HPDE6-E6E7 (cell line): ENCODE measurements at regions not wholly inside any gene's neighbourhood (a gene's known extent, or its start where the extent isn't known, plus 50 kb on each side); places are given as distances from the start of the nearest gene placed in this dataset.

ENCODE experiments used
- DNase-seq: peaks from one replicate; pipeline ENCODE4 v3.0.0; 2011; ENCODE audit warnings: missing footprints; ENCODE audit errors: extremely low spot score

DNA sequence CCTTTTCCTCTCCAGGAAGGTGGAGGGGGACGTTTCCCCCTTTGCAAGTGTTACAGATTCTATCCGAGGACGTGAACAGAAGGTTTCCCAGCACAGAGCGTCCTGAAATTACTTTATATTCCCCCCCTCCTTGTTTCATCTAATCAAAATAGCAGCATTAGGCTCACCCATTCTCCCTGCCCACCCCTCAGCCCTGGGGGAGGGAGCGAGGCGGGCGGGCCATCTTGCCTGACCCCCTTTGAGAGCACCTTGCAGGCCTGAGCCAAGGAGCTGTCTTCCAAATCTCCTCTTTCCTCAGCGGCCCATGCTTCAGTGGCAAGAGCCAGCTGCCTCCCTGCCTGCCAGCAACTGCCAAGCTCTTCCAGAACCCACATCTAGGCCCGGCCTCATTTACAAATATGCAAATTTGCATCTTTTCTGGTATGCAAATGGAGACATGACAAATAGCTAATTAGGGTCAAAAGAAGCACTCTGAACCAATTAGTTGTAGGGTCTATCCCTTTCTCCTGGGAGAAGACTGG, 69.1 kb upstream of the POU3F1 start:
- no peak for DNase-seq

DNA sequence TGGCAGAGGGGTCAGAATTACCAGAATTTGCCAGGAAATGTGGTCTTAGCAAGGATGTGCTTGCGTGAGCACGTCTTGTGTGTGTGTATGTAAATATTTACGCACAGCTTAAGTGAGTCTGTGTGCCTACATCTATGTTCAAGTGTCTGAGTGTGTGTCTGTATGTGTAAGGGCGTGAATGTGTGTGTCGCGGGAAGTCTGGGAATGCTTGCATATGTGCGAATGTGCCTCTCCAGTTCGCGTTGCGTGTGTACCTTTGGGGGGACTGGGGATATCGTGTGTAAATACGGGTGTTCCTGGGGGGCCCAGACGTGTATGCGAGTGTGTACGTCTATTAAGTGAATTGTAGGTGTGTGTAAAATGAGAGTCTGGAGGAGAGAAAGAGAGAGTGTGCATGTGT, 68.6 kb upstream of the POU3F1 start:
- DNase-seq = no peak

DNA sequence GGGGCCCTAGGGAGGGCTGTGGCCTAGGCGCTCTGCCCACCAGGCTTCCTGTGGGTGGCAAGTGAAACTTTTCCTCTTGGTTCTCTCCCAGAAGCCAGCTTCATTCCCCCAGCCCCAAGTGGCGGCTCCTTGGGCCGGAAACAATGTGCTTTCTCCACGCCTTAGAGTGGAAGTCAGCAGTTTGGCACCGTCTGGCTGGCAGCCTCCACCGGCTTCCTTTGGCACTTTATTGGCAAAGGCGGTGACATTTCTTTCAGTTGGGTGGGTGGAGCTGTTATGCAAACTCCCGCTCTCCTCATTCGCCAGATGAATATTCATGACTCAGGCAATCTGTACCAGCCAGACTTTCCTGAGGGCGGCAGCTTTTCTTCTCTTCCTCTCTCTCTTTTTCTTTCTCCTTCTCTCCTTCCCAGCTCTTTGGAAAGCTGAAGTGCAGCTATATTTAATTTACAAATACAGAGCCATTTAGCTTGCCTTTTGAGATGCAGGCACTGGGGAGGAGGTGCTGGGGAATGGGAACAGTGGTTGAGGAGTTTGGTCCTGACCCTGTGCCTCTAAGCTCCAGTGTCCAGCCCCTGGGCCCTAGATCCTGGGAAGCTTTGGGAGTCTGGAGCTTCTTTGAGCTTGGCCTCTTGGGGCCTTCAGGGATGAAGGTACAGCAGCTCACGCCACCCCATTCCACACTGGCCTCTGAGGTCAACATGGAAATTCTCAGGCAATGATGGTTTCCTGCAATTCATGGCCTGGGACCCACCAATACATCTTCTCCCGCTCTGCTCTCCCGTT, 67.8 kb upstream of the POU3F1 start:
- no peak for DNase-seq

DNA sequence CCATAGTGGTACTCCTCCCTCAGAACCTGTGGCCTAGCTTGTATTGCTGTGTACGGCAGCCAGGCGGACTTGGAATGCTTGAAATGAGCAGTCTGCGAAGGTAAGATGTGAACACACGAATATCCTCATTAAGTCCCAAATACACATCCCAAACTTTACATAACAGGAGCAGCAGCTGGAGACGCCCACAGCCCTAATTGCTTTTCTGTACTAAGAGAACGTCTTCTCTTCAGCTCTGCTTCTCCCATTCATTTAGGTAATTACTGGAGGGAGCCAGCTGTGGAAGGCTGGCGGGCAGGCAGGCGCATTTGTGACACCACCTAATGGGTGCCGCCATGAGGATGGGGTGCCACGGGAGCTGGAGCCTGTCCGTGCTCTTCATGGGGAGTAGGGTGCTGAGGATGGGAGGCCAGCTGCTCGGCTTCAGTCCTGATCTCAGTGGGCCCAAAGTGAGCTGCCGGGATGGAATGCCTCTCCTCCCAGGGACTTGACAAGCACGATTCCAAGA, 66.6 kb upstream of the POU3F1 start:
- DNase-seq = no peak

DNA sequence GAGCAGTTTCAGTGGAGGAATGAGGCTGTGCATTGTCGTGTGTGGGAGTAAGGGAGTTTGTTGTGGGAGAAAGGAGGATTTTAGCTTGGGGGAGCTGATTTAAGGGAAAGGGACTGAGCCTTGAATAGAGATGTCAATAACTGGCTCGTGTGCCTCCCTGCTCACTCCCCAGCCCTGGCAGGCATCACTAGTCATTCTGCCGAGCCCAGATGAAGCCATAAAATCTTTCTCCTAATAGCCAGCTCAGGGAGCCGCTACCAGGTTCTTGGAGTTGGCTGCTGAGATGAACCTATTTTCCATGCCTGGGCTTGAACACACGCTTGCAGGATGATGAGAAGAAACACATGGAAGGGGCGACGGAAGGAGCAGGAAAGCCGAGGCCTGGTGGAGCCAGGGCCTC, 65.0 kb upstream of the POU3F1 start:
- no peak for DNase-seq

DNA sequence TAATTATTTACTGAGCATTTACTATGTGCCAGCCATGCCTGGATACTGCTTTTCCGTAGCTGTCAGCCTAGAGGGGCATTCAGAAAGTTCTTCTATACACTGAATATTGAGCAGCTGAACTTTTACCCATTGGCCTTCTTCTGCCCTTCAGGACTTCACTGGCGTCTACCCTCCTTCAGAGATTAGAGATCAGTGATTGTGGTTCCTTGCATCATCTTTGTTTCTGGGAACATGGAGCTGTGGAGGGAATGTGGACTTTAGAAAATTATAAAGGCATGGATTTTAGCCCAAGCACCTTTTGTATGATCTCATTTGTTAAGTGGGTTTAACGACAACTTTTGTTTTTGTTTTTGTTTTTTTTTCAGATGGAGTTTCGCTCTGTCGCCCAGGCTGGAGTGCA, 58.7 kb upstream of the POU3F1 start:
- DNase-seq = no peak

DNA sequence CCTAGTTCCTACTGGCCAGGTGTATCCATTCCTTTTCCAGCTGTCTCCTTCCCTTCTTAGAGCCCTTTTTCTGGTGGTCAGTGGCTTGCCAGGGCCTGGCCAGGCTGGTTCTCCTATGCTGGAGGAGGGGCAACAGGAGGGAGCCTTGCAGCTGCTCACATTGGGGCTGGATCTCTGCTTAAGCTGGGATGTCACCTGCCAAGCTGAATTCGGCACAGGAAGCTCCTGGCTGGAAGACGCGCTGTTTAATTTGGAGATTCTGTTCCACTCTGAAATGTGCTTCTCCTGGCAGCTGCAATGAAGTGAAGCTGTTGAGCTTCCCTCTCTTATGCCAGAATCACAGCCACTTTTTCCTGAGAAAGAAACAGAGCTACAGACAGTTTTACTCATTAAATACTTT, 56.0 kb upstream of the POU3F1 start:
- no peak for DNase-seq

DNA sequence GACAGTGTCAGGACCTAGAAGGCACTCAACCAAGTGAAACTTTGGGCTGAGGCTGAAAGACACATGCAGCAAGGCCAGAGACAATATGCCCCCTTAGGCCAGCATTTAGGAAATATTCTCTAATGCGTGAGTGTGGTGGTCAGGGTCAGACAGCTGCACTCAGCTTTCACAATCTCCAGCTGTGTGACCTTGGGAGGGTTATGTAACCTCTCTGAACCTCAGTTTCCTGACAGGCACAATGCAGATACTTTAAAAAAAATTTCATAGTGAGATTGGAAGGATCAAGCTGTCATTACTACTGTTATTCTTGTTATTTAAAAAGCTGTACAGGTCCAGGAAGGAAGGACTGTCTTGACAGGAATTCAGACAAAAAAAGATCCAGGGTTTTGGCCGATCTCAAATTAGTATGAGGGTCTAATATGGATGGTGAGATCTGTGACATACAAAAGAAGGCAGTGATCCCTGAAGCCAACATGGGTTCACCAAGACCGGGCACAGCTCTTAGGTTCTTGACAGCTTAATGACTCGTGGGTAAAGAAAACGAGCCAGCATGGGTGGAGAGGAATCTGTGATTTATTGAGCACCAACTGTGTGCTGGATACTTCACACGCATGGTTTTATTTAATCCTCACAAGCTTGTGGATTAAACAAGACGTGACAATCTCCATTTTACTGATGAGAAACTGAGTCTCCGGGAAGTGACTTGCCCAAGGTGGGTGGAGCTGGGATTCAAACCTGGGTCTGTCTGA, 54.6 kb upstream of the POU3F1 start:
- DNase-seq = no peak

DNA sequence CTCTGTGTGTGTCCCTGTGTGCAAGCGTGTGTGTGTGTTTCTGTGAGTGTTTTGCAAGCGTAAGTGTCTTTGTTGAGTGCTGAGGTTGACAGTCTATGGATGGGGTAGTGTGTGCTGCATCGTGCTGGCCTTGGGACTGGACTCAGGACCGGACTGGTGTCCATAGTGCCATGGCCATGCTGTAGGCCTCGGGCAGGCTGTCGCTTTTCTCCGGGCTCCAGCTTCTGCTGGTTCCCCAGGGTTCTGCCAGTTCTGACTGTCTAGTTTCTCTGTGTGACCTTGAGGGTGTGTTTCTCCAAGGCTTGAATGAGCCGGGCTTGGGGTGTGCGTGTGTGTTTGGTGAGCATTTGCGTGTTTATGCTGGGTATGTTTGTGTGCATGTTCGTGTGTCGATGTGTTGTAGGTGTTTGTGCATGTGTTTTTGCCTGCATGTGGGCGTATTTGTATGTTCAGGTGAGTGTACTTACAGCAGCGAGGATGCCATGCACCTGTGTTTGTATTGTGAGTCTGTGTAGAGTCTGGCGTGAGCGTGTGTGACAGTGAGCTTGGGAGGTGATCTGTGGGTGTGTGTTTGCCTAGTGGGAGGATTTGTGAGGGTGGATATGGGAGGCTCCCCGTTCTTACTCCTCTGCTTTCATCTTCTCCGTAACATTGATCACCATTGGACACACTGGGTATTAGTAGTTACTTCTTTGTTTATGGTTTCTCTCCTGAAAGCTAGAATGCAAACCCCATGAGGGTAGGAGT, 51.7 kb upstream of the POU3F1 start:
- no peak for DNase-seq

DNA sequence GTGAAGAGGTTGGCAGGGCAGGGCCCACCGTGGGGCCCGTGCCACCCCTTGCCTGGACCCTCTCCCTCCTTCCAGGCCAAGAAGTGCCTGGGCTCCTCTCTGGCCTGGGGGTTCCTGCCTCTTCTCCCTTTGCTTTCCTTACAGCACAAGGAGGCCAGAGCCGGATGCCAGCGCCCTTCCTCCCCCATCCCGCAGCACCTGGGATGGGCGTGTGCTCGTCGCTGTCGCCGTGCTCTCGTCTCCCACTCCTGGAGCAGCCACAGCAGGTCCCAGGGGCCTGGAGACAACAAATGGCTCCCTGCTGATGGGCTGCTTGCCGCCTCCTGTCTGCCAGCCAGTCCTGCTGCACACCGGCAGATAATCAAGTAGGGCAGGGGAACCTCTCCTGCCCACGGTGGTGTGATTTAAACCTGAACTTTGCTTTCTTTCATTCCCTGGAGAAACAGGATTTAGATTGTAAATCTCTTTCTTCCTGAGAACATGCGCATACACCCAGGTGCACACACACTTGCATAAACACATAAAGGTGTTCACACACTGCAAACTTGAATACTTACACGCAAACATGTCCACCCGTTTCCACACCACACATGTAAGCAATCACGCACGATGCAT, 50.8 kb upstream of the POU3F1 start:
- no peak for DNase-seq
